ENCODE measurements at regions not wholly inside any gene's neighbourhood (a gene's known extent, or its start where the extent isn't known, plus 50 kb on each side); places are given as distances from the start of the nearest gene placed in this dataset.
"Not testable (repeated sequence)": the region's sequence is repeated elsewhere in the genome, so short reads cannot be mapped to it uniquely, and the experiment has no call there.

GRCh38 chr6:890995-891394 lies 198.1 kb upstream of the EXOC2 start:
- DNase-seq (ENCODE audit: low spot score): no peak

- no peak for DNase-seq (ENCODE audit: low spot score)
Measured at GRCh38 chr6:890201-890600, 197.3 kb upstream of the EXOC2 start.

GRCh38 chr6:887583-888235 lies 194.8 kb upstream of the EXOC2 start:
- DNase-seq (ENCODE audit: low spot score): no peak

- DNase-seq (ENCODE audit: low spot score): not testable (repeated sequence)
Measured at GRCh38 chr6:886116-886515, 193.2 kb upstream of the EXOC2 start.

- no peak for DNase-seq (ENCODE audit: low spot score)
Measured at GRCh38 chr6:885051-885590, 192.2 kb upstream of the EXOC2 start.

GRCh38 chr6:884570-884969 lies 191.6 kb upstream of the EXOC2 start:
- DNase-seq (ENCODE audit: low spot score): no peak

GRCh38 chr6:882084-882598 lies 189.2 kb upstream of the EXOC2 start:
- no peak for DNase-seq (ENCODE audit: low spot score)

- no peak for DNase-seq (ENCODE audit: low spot score)
Measured at GRCh38 chr6:878179-878578, 185.2 kb upstream of the EXOC2 start.

GRCh38 chr6:875012-875411 lies 182.1 kb upstream of the EXOC2 start:
- DNase-seq (ENCODE audit: low spot score): no peak

- no peak for DNase-seq (ENCODE audit: low spot score)
Measured at GRCh38 chr6:872570-873125, 179.7 kb upstream of the EXOC2 start.

- no peak for DNase-seq (ENCODE audit: low spot score)
Measured at GRCh38 chr6:871503-871902, 178.6 kb upstream of the EXOC2 start.

GRCh38 chr6:870096-870495 lies 177.2 kb upstream of the EXOC2 start:
- DNase-seq (ENCODE audit: low spot score): no peak

GRCh38 chr6:868201-868600 lies 175.3 kb upstream of the EXOC2 start:
- DNase-seq (ENCODE audit: low spot score): no peak

GRCh38 chr6:867378-867777 lies 174.4 kb upstream of the EXOC2 start:
- no peak for DNase-seq (ENCODE audit: low spot score)

- no peak for DNase-seq (ENCODE audit: low spot score)
Measured at GRCh38 chr6:866316-866715, 173.4 kb upstream of the EXOC2 start.

GRCh38 chr6:865846-866245 lies 172.9 kb upstream of the EXOC2 start:
- no peak for DNase-seq (ENCODE audit: low spot score)

- DNase-seq (ENCODE audit: low spot score): no peak
Measured at GRCh38 chr6:863831-864230, 170.9 kb upstream of the EXOC2 start.

- DNase-seq (ENCODE audit: low spot score): not testable (repeated sequence)
Measured at GRCh38 chr6:863127-863526, 170.2 kb upstream of the EXOC2 start.

GRCh38 chr6:859936-860335 lies 167.0 kb upstream of the EXOC2 start:
- no peak for DNase-seq (ENCODE audit: low spot score)

GRCh38 chr6:854406-855118 lies 161.6 kb upstream of the EXOC2 start:
- DNase-seq (ENCODE audit: low spot score): no peak

GRCh38 chr6:852216-852615 lies 159.3 kb upstream of the EXOC2 start:
- DNase-seq (ENCODE audit: low spot score): not testable (repeated sequence)

- no peak for DNase-seq (ENCODE audit: low spot score)
Measured at GRCh38 chr6:849075-849506, 156.2 kb upstream of the EXOC2 start.

GRCh38 chr6:845566-845965 lies 152.6 kb upstream of the EXOC2 start:
- DNase-seq (ENCODE audit: low spot score): no peak
